K562 (cell line): ENCODE measurements at regions not wholly inside any gene's neighbourhood (a gene's known extent, or its start where the extent isn't known, plus 50 kb on each side); places are given as distances from the start of the nearest gene placed in this dataset.

Experiments
- ATAC-seq: fragments of 200-7000 bp; cut with Tn5 transposase; 3 replicates; pipeline ENCODE4 v1.9.1; 2020; ENCODE audit warnings: moderate library complexity
- BruUV-seq: library from RNA; stranded (reverse); fragments of 400-500 nt; replicated peaks from 2 replicates; lab custom pipeline; 2021; lab: Mats Ljungman, UMichigan
- CTCF ChIA-PET: fragments of 300-600 bp; formaldehyde crosslinking; extraction: SDS; loops from one replicate; lab custom pipeline; 2021; ENCODE audit warnings: low intra/inter-chr PET ratio; lab: Yijun Ruan, JAX
- POLR2A ChIA-PET: fragments of 300-600, 350-650 bp; sonication (Branson Sonifier 250); formaldehyde crosslinking; extraction: SDS; loops from one replicate; lab custom pipeline; 2021; ENCODE audit warnings: antibody characterized with exemption, inconsistent platforms; lab: Yijun Ruan, JAX
- DNase-seq, 4 experiments: peaks; one replicate each; pipeline versions ENCODE4 v3.0.0 to v3.0.0-alpha.2; 2011 to 2018; ENCODE audit warnings: low spot score in 3 of 4, mixed read lengths in 3 of 4; ENCODE audit errors: extremely low read depth in 1 of 4
- FAIRE-seq: peaks from 2 replicates; lab custom pipeline; 2011; peaks lifted over from hg19 to GRCh38; lab: Jason Lieb, UNC
- H2AFZ ChIP-seq: 2 replicates; pipeline ENCODE4 v1.6.0; 2011; ENCODE audit warnings: low read depth, low read length, control low read depth, inconsistent platforms
- H3K27ac ChIP-seq: fragments of 200-600 bp; 3 replicates; pipeline ENCODE4 v1.8.0; 2011; ENCODE audit warnings: low read depth, mild to moderate bottlenecking, control low read depth, inconsistent platforms, low read length, moderate library complexity, mixed read lengths; ENCODE audit errors: extremely low read depth
- H3K27me3 ChIP-seq, 2 experiments: fragments of 300-600 bp in 1 of 2; 2 replicates in 1 of 2; 3 replicates in 1 of 2; pipeline versions ENCODE4 v1.6.0 to v1.8.0; 2011; ENCODE audit warnings: inconsistent platforms in 2 of 2, low read length in 2 of 2, mild to moderate bottlenecking in 1 of 2, mixed read lengths in 1 of 2, moderate library complexity in 1 of 2; ENCODE audit not compliant: control insufficient read depth in 2 of 2, insufficient read depth in 2 of 2
- H3K36me3 ChIP-seq: fragments of 300-600 bp; 3 replicates; pipeline ENCODE4 v1.8.0; 2011; ENCODE audit warnings: mild to moderate bottlenecking, low read length, inconsistent platforms; ENCODE audit not compliant: control insufficient read depth, insufficient read depth
- H3K4me1 ChIP-seq, 2 experiments: fragments of 200-600 bp in 1 of 2; replicated peaks in 1 of 2; 2 replicates in 1 of 2; 3 replicates in 1 of 2; pipeline versions ENCODE4 v1.5.1 to v1.8.0; 2011; ENCODE audit warnings: inconsistent platforms in 2 of 2, low read length in 2 of 2, mild to moderate bottlenecking in 1 of 2, mixed read lengths in 1 of 2, moderate library complexity in 1 of 2; ENCODE audit not compliant: control insufficient read depth in 2 of 2, insufficient read depth in 2 of 2
- H3K4me2 ChIP-seq: 2 replicates; pipeline ENCODE4 v1.6.1; 2011; ENCODE audit warnings: low read length, control low read depth, inconsistent platforms, mixed read lengths; ENCODE audit not compliant: insufficient read depth
- H3K4me3 ChIP-seq: fragments of 200-600 bp; sonication (generic), shearing (Covaris generic); 2 replicates; pipeline ENCODE4 v1.5.1; 2016; ENCODE audit warnings: control low read depth, inconsistent platforms
- H3K79me2 ChIP-seq: fragments of 200-600 bp; 3 replicates; pipeline ENCODE4 v1.8.0; 2011; ENCODE audit warnings: low read length, inconsistent platforms; ENCODE audit not compliant: control insufficient read depth, insufficient read depth
- H3K9ac ChIP-seq, 2 experiments: 2 replicates each; pipeline versions ENCODE4 v1.6.0 to v1.6.1; 2011; ENCODE audit warnings: low read depth in 2 of 2, low read length in 2 of 2, control low read depth in 1 of 2, inconsistent platforms in 1 of 2, mild to moderate bottlenecking in 1 of 2, mixed read lengths in 1 of 2; ENCODE audit not compliant: insufficient read depth in 1 of 2
- H3K9me1 ChIP-seq: one replicate; pipeline ENCODE4 v1.6.0; 2011; ENCODE audit warnings: inconsistent platforms, mild to moderate bottlenecking, low read length, moderate library complexity; ENCODE audit not compliant: control insufficient read depth, insufficient read depth
- H3K9me3 ChIP-seq: replicated peaks from 2 replicates; pipeline ENCODE4 v1.5.1; 2011; ENCODE audit warnings: low read depth, low read length, inconsistent platforms; ENCODE audit not compliant: control insufficient read depth, insufficient read depth
- H4K20me1 ChIP-seq: replicated peaks from 2 replicates; pipeline ENCODE4 v1.6.1; 2011; ENCODE audit warnings: low read length, inconsistent platforms, mixed read lengths; ENCODE audit not compliant: control insufficient read depth, insufficient read depth
- CCNT2 ChIP-seq: IDR thresholded peaks from 2 replicates; pipeline ENCODE4 v1.6.1; 2011; ENCODE audit warnings: borderline replicate concordance, low read depth, mild to moderate bottlenecking, moderate library complexity, mixed read lengths, low read length; ENCODE audit not compliant: insufficient read length; ENCODE audit errors: extremely low read depth
- ELF4 ChIP-seq: fragments of 450-650 bp; formaldehyde crosslinking; IDR thresholded peaks from 2 replicates; pipeline ENCODE4 v1.4.0; 2022; ENCODE audit warnings: missing genetic modification characterization
- KAT2B ChIP-seq: IDR thresholded peaks from one replicate; pipeline ENCODE4 v1.6.1; 2012; ENCODE audit warnings: low read depth, mild to moderate bottlenecking, control low read depth, inconsistent platforms, low read length, moderate library complexity
- TCF3 ChIP-seq: sonication (generic); formaldehyde crosslinking; IDR thresholded peaks from 2 replicates; pipeline ENCODE4 v1.4.0; 2020; ENCODE audit warnings: mild to moderate bottlenecking, missing genetic modification reagents
- WGBS: fragments of 100-300 bp; shearing (Covaris generic); methylation state at CpG from one replicate; pipeline ENCODE4 v1.1.6; 2016; ENCODE audit warnings: low coverage, mixed read lengths; ENCODE audit not compliant: insufficient coverage; ENCODE audit errors: missing lambda C conversion rate; 5-methylcytosine and 5-hydroxymethylcytosine counted together
- in situ Hi-C: fragments of 300-500 bp; cut with MboI; formaldehyde crosslinking; loops from 4 replicates; pipeline ENCODE4 v1.15.0; 2018; ENCODE audit warnings: inconsistent platforms, mixed read lengths
- intact Hi-C: fragments of 100-400 bp; cut with micrococcal nuclease; formaldehyde crosslinking; loops from 2 replicates; pipeline ENCODE4 v1.14.2; 2022
- TF ChIP-seq, protein P1 (sequence below): fragments of 450-650 bp; IDR thresholded peaks from 2 replicates; pipeline ENCODE4 v1.6.1; 2016; ENCODE audit warnings: mild to moderate bottlenecking, moderate library complexity

GRCh38 chr4:177109769-177110168 is 199.9 kb upstream of the NEIL3 start:
- no peaks in the 10 kb centered on the region for H4K20me1 ChIP-seq
- no peaks in the 10 kb centered on the region for H3K27me3 ChIP-seq
- H3K4me2 ChIP-seq = no peak overlapping the region
- CTCF ChIA-PET = no interaction called here
- no peaks in the 10 kb centered on the region for H3K36me3 ChIP-seq
- H3K4me1 ChIP-seq = no peaks in the 10 kb centered on the region
- no TSS peak for BruUV-seq
- H3K9me1 ChIP-seq = no peaks in the 10 kb centered on the region
- in situ Hi-C loops (no loop called here), intact Hi-C loops (no loop called here)
- POLR2A ChIA-PET = no interaction called here
- H3K9ac ChIP-seq = no peak overlapping the region
- DNase-seq = no peak
- H3K4me3 ChIP-seq = no peak overlapping the region
- H2AFZ ChIP-seq = no peak overlapping the region
- 8% methylated on average over 1 of the region's 1 CpG for WGBS
- TF ChIP-seq KAT2B = no peak
- TF ChIP-seq, protein P1, sequence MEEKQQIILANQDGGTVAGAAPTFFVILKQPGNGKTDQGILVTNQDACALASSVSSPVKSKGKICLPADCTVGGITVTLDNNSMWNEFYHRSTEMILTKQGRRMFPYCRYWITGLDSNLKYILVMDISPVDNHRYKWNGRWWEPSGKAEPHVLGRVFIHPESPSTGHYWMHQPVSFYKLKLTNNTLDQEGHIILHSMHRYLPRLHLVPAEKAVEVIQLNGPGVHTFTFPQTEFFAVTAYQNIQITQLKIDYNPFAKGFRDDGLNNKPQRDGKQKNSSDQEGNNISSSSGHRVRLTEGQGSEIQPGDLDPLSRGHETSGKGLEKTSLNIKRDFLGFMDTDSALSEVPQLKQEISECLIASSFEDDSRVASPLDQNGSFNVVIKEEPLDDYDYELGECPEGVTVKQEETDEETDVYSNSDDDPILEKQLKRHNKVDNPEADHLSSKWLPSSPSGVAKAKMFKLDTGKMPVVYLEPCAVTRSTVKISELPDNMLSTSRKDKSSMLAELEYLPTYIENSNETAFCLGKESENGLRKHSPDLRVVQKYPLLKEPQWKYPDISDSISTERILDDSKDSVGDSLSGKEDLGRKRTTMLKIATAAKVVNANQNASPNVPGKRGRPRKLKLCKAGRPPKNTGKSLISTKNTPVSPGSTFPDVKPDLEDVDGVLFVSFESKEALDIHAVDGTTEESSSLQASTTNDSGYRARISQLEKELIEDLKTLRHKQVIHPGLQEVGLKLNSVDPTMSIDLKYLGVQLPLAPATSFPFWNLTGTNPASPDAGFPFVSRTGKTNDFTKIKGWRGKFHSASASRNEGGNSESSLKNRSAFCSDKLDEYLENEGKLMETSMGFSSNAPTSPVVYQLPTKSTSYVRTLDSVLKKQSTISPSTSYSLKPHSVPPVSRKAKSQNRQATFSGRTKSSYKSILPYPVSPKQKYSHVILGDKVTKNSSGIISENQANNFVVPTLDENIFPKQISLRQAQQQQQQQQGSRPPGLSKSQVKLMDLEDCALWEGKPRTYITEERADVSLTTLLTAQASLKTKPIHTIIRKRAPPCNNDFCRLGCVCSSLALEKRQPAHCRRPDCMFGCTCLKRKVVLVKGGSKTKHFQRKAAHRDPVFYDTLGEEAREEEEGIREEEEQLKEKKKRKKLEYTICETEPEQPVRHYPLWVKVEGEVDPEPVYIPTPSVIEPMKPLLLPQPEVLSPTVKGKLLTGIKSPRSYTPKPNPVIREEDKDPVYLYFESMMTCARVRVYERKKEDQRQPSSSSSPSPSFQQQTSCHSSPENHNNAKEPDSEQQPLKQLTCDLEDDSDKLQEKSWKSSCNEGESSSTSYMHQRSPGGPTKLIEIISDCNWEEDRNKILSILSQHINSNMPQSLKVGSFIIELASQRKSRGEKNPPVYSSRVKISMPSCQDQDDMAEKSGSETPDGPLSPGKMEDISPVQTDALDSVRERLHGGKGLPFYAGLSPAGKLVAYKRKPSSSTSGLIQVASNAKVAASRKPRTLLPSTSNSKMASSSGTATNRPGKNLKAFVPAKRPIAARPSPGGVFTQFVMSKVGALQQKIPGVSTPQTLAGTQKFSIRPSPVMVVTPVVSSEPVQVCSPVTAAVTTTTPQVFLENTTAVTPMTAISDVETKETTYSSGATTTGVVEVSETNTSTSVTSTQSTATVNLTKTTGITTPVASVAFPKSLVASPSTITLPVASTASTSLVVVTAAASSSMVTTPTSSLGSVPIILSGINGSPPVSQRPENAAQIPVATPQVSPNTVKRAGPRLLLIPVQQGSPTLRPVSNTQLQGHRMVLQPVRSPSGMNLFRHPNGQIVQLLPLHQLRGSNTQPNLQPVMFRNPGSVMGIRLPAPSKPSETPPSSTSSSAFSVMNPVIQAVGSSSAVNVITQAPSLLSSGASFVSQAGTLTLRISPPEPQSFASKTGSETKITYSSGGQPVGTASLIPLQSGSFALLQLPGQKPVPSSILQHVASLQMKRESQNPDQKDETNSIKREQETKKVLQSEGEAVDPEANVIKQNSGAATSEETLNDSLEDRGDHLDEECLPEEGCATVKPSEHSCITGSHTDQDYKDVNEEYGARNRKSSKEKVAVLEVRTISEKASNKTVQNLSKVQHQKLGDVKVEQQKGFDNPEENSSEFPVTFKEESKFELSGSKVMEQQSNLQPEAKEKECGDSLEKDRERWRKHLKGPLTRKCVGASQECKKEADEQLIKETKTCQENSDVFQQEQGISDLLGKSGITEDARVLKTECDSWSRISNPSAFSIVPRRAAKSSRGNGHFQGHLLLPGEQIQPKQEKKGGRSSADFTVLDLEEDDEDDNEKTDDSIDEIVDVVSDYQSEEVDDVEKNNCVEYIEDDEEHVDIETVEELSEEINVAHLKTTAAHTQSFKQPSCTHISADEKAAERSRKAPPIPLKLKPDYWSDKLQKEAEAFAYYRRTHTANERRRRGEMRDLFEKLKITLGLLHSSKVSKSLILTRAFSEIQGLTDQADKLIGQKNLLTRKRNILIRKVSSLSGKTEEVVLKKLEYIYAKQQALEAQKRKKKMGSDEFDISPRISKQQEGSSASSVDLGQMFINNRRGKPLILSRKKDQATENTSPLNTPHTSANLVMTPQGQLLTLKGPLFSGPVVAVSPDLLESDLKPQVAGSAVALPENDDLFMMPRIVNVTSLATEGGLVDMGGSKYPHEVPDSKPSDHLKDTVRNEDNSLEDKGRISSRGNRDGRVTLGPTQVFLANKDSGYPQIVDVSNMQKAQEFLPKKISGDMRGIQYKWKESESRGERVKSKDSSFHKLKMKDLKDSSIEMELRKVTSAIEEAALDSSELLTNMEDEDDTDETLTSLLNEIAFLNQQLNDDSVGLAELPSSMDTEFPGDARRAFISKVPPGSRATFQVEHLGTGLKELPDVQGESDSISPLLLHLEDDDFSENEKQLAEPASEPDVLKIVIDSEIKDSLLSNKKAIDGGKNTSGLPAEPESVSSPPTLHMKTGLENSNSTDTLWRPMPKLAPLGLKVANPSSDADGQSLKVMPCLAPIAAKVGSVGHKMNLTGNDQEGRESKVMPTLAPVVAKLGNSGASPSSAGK = no peak
- TF ChIP-seq TCF3 (CRISPR knock-in tag) = no peak
- no peak for TF ChIP-seq ELF4 (CRISPR knock-in tag)
- no peak for TF ChIP-seq CCNT2
- no peaks in the 10 kb centered on the region for H3K79me2 ChIP-seq
- no peak for ATAC-seq
- no peak for FAIRE-seq
- H3K27ac ChIP-seq = no peak overlapping the region
- H3K9me3 ChIP-seq = no peaks in the 10 kb centered on the region
